WTC11 (cell line): ENCODE measurements at regions not wholly inside any gene's neighbourhood (a gene's known extent, or its start where the extent isn't known, plus 50 kb on each side); places are given as distances from the start of the nearest gene placed in this dataset.

Experiments
- CREB1 ChIP-seq: sonication (generic); formaldehyde crosslinking; IDR thresholded peaks from 2 replicates; pipeline ENCODE4 v1.8.0; 2023; ENCODE audit warnings: mild to moderate bottlenecking, missing genetic modification reagents
- CTCF ChIP-seq: fragments of 200-600 bp; IDR thresholded peaks from 2 replicates; pipeline ENCODE4 v1.8.0; 2022; ENCODE audit warnings: antibody characterized with exemption
- NR2C2 ChIP-seq: sonication (generic); formaldehyde crosslinking; IDR thresholded peaks from 2 replicates; pipeline ENCODE4 v1.8.0; 2022; ENCODE audit warnings: mild to moderate bottlenecking, missing genetic modification reagents
- NR3C1 ChIP-seq: sonication (generic); formaldehyde crosslinking; conservative IDR thresholded peaks from 2 replicates; pipeline ENCODE4 v1.8.1; 2023; ENCODE audit warnings: low read depth, mild to moderate bottlenecking, missing genetic modification reagents
- USF2 ChIP-seq: sonication (generic); formaldehyde crosslinking; IDR thresholded peaks from 2 replicates; pipeline ENCODE4 v1.8.1; 2023; ENCODE audit warnings: mild to moderate bottlenecking, missing genetic modification reagents, moderate library complexity
- ZBTB21 ChIP-seq: sonication (generic); formaldehyde crosslinking; IDR thresholded peaks from 2 replicates; pipeline ENCODE4 v1.8.1; 2023; ENCODE audit warnings: mild to moderate bottlenecking, missing genetic modification reagents, borderline replicate concordance
- ZNF121 ChIP-seq: sonication (generic); formaldehyde crosslinking; IDR thresholded peaks from 2 replicates; pipeline ENCODE4 v1.8.0; 2023; ENCODE audit warnings: missing genetic modification reagents
- ZNF263 ChIP-seq: sonication (generic); formaldehyde crosslinking; IDR thresholded peaks from 2 replicates; pipeline ENCODE4 v1.8.1; 2022; ENCODE audit warnings: low read depth, mild to moderate bottlenecking, moderate library complexity, missing genetic modification reagents
- ZNF512 ChIP-seq: sonication (generic); formaldehyde crosslinking; IDR thresholded peaks from 2 replicates; pipeline ENCODE4 v1.8.1; 2022; ENCODE audit warnings: missing genetic modification reagents, borderline replicate concordance

GRCh38 chr6:169075915-169076654, 177.6 kb downstream of the THBS2 start:
- no peak for TF ChIP-seq ZBTB21 (CRISPR knock-in tag)
- no peak for TF ChIP-seq CREB1
- TF ChIP-seq CTCF: no peak
- TF ChIP-seq ZNF121 (CRISPR knock-in tag): no peak
- no peak for TF ChIP-seq NR3C1 (CRISPR knock-in tag)
- no peak for TF ChIP-seq ZNF263 (CRISPR knock-in tag)
- TF ChIP-seq NR2C2 (CRISPR knock-in tag): no peak
- TF ChIP-seq ZNF512 (CRISPR knock-in tag): no peak
- TF ChIP-seq USF2: no peak
